ENCODE measurements at regions not wholly inside any gene's neighbourhood (a gene's known extent, or its start where the extent isn't known, plus 50 kb on each side); places are given as distances from the start of the nearest gene placed in this dataset.

DNA sequence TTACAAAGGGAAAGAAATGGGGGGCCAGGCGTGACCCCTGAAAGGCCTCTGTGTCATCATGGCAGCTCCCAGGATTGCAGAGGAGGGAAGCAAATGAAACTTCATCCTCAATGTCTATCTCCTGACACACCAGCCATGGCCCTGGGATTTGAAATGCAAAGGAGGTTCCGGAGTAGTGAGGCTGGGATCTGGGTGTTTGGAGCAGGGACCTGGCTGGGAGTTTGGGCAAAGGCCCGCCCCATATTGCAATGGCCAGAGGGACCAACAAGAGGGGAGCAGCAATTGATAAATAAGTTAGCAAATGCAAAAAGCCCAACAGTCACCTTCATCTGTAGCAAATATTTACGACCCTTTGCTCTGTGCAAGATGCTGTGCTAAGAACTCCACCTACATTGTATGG lies 77.7 kb upstream of the CCND1 start:
- DNase-seq: no peak
- Mint-ChIP-seq H3K27me3 (peaks cover 27 to 54% of the 10 kb centered on the region in 2 donors), H3K4me1 (ENCODE audit: low read depth in 2 of 2) (peaks cover 0 to 6% of the 10 kb centered on the region in 2 donors), H3K36me3 (ENCODE audit: insufficient read depth) (no peaks in the 10 kb centered on the region), H3K27ac (no peak overlapping the region), H3K4me3 (no peak overlapping the region), H3K9me3 (no peaks in the 10 kb centered on the region)
- ATAC-seq (replicated peaks): no peak

DNA sequence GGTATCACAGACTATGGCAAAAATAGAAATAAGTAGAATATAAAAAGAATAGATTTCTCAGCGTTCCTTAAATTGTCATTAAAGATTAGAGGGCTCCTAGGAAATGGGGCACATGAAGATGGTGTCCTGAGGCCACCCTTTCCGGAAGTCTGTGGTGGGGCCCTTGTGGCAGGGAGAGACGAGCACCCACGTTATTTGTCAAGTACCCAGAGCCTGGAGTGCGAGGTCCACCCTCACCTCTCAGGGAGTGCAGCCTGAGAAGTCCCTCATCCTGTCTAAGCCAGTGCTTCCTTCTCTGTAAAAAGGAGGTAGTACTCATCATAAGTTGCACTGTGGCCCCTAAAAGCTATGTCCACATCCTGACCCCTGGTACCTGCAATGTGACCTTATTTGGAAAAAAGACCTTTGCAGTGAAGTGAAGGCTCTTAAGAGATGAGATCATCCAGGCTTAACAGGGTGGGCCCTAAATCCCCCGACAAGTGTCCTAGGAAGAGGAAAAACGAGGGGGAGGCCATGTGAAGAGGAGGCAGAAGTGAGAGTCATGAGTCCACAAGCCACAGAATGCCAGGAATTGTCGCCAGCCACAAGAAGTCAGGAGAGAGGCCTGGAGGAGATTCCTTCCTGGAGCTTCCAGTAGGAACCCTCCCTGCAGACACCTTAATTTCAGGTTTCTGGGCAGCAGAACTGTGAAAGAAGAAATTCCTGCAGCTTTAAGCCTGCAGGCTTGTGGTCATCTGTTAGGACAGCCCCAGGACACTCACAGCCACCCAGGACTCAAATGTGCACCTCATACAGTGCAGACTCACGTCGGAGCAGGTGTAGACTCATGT lies 76.8 kb upstream of the CCND1 start:
- no peak overlapping the region for H3K4me3 Mint-ChIP-seq
- H3K27ac Mint-ChIP-seq: no peak overlapping the region
- H3K36me3 Mint-ChIP-seq (ENCODE audit: insufficient read depth): no peaks in the 10 kb centered on the region
- peaks cover 34 to 57% of the 10 kb centered on the region in 2 donors for H3K27me3 Mint-ChIP-seq
- no peak for ATAC-seq (replicated peaks)
- no peaks in the 10 kb centered on the region for H3K9me3 Mint-ChIP-seq
- no peak for DNase-seq
- no peaks in the 10 kb centered on the region for H3K4me1 Mint-ChIP-seq (ENCODE audit: low read depth in 2 of 2)

- no peak for ATAC-seq (replicated peaks)
- peaks cover 27 to 54% of the 10 kb centered on the region in 2 donors for H3K27me3 Mint-ChIP-seq
- no peak overlapping the region for H3K27ac Mint-ChIP-seq
- H3K4me1 Mint-ChIP-seq (ENCODE audit: low read depth in 2 of 2): no peaks in the 10 kb centered on the region
- no peaks in the 10 kb centered on the region for H3K36me3 Mint-ChIP-seq (ENCODE audit: insufficient read depth)
- H3K4me3 Mint-ChIP-seq: no peak overlapping the region
- no peak for DNase-seq
- no peaks in the 10 kb centered on the region for H3K9me3 Mint-ChIP-seq
These were observed 75.0 kb upstream of the CCND1 start for GRCh38 chr11:69566001-69566400.

DNA sequence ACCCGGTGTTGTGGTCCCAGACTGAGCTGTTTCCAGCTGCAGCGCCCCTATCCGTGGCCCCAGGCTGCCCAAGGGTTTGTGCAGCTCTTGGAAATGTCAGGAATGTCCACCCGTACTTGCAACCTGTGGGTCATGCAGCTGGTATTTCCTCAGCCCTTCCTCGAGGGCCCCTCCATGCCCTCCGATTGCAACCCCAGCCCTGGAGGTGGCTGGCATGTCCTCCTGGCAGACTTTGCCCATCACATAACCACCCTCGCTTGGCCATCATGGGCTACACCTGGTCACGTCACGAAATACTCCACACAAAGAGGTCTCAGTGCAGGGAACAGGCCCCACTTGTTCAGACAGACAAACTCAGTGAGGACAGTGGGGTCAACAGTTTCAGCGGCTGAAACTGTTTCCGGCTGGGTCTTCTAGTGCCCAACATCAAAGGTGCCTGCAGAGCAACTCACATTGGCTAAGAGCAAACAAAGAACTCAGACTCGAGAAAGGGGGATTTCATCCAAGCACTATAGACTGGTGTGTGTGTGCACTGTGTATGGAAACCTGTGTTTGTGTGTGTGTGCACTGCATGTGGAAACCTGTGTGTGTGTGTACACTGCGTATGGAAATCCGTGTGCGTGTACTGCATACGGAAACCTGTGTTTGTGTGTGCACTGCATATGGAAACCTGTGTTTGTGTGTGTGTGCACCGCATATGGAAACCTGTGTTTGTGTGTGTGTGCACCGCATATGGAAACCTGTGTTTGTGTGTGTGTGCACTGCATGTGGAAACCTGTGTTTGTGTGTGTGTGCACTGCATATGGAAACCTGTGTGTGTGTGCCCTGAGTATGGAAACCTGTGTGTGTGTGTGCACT lies 72.8 kb upstream of the CCND1 start:
- Mint-ChIP-seq H3K36me3 (ENCODE audit: insufficient read depth) (no peaks in the 10 kb centered on the region), H3K27me3 (peaks cover 28 to 52% of the 10 kb centered on the region in 2 donors), H3K4me3 (no peak overlapping the region), H3K9me3 (no peaks in the 10 kb centered on the region), H3K27ac (no peak overlapping the region), H3K4me1 (ENCODE audit: low read depth in 2 of 2) (peaks cover 0 to 1% of the 10 kb centered on the region in 2 donors)
- DNase-seq (no peak), ATAC-seq (replicated peaks) (no peak)

DNA sequence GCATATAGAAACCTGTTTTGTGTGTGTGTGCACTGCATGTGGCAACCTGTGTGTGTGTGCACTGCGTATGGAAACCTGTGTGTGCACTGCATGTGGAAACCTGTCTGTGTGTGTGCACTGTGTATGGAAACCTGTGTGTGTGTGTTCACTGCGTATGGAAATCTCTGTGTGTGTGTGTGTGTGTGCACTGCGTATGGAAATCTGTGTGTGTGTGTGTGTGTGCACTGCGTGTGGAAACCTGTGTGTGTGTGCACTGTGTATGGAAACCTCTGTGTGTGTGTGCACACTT lies 72.2 kb upstream of the CCND1 start:
- peaks cover 0 to 1% of the 10 kb centered on the region in 2 donors for H3K4me1 Mint-ChIP-seq (ENCODE audit: low read depth in 2 of 2)
- ATAC-seq (replicated peaks) (no peak), DNase-seq (no peak)
- no peaks in the 10 kb centered on the region for H3K9me3 Mint-ChIP-seq
- no peaks in the 10 kb centered on the region for H3K36me3 Mint-ChIP-seq (ENCODE audit: insufficient read depth)
- no peak overlapping the region for H3K4me3 Mint-ChIP-seq
- H3K27ac Mint-ChIP-seq: no peak overlapping the region
- H3K27me3 Mint-ChIP-seq: peaks cover 29 to 53% of the 10 kb centered on the region in 2 donors

GRCh38 chr11:69569306-69570200 lies 71.4 kb upstream of the CCND1 start:
- no peak for ATAC-seq (replicated peaks)
- H3K36me3 Mint-ChIP-seq (ENCODE audit: insufficient read depth): no peaks in the 10 kb centered on the region
- no peak overlapping the region for H3K4me3 Mint-ChIP-seq
- H3K27ac Mint-ChIP-seq: no peak overlapping the region
- H3K9me3 Mint-ChIP-seq: no peaks in the 10 kb centered on the region
- H3K4me1 Mint-ChIP-seq (ENCODE audit: low read depth in 2 of 2): peaks cover 0 to 1% of the 10 kb centered on the region in 2 donors
- peaks cover 23 to 45% of the 10 kb centered on the region in 2 donors for H3K27me3 Mint-ChIP-seq
- DNase-seq: no peak

GRCh38 chr11:69572233-69572860 lies 68.6 kb upstream of the CCND1 start:
- DNase-seq (no peak), ATAC-seq (replicated peaks) (no peak)
- Mint-ChIP-seq H3K36me3 (ENCODE audit: insufficient read depth) (no peaks in the 10 kb centered on the region), H3K27ac (no peak overlapping the region), H3K4me1 (ENCODE audit: low read depth in 2 of 2) (peaks cover 0 to 1% of the 10 kb centered on the region in 2 donors), H3K4me3 (no peak overlapping the region), H3K27me3 (peaks cover 31 to 70% of the 10 kb centered on the region in 2 donors), H3K9me3 (no peaks in the 10 kb centered on the region)

DNA sequence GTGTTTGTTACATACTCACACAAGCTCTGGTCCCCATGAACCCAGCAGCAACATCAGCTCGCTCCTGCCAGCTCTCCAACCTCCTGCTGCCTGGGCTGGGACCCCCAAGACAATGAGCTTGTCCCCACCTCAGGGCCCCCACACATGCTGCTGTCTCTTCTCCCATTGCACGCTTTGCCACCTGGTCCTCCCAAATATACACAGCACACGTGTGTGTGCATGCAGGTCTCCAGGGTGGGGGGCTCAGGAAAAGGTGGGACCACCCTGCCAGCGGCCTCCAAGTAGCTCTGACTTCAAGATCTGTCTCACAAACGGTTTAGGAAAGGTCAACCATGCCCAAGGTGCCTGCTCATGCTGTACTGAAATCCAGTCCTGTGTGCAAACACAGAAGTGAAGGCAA lies 68.1 kb upstream of the CCND1 start:
- no peak for DNase-seq
- peaks cover 31 to 75% of the 10 kb centered on the region in 2 donors for H3K27me3 Mint-ChIP-seq

GRCh38 chr11:69573761-69574607 lies 67.0 kb upstream of the CCND1 start:
- H3K27me3 Mint-ChIP-seq: peaks cover 27 to 70% of the 10 kb centered on the region in 2 donors
- H3K27ac Mint-ChIP-seq: no peak overlapping the region
- H3K9me3 Mint-ChIP-seq: no peaks in the 10 kb centered on the region
- H3K4me3 Mint-ChIP-seq: no peak overlapping the region
- H3K4me1 Mint-ChIP-seq (ENCODE audit: low read depth in 2 of 2): peaks cover 0 to 1% of the 10 kb centered on the region in 2 donors
- no peaks in the 10 kb centered on the region for H3K36me3 Mint-ChIP-seq (ENCODE audit: insufficient read depth)
- no peak for ATAC-seq (replicated peaks)
- DNase-seq: no peak

More for the DNA sequence above, 68.1 kb upstream of the CCND1 start:
- H3K27ac Mint-ChIP-seq: no peak overlapping the region
- no peak for ATAC-seq (replicated peaks)
- H3K4me3 Mint-ChIP-seq: no peak overlapping the region
- H3K4me1 Mint-ChIP-seq (ENCODE audit: low read depth in 2 of 2): peaks cover 0 to 1% of the 10 kb centered on the region in 2 donors
- no peaks in the 10 kb centered on the region for H3K9me3 Mint-ChIP-seq
- H3K36me3 Mint-ChIP-seq (ENCODE audit: insufficient read depth): no peaks in the 10 kb centered on the region

DNA sequence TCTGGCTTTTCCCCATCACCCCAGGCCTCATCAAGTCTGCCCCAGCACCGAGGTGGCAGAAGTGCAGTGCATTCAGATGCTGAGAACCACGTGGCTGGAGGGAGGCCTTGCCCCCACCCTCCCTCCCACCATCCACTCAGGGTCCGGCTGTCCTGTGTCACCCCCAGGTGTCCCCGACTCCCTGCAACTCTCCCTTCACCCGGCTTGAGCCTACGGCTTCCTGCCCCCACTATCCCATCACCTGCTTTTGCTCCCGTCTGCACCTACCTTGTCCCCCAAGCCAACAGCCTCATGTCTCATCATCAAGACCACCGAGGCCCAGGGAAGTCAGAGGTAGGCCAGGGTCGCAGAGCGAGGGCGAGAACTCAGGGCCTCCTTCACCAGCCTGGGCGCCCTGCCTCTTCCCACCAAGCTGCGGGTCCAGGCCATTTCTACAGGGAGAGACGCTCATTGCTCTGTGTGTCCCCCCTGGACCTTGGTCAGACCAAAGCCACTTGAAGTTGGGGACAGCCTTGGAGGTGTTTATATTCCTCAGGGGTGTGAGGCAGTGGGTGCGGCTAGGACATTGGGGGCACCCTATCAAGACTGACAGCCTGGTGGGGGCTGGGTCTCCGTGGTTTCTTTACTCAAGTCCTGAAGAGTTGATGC lies 66.2 kb upstream of the CCND1 start:
- ATAC-seq (replicated peaks): no peak
- Mint-ChIP-seq H3K4me3 (no peak overlapping the region), H3K4me1 (ENCODE audit: low read depth in 2 of 2) (peaks cover 0 to 1% of the 10 kb centered on the region in 2 donors), H3K9me3 (no peaks in the 10 kb centered on the region), H3K27me3 (peaks cover 23 to 63% of the 10 kb centered on the region in 2 donors), H3K36me3 (ENCODE audit: insufficient read depth) (no peaks in the 10 kb centered on the region), H3K27ac (no peak overlapping the region)
- no peak for DNase-seq

DNA sequence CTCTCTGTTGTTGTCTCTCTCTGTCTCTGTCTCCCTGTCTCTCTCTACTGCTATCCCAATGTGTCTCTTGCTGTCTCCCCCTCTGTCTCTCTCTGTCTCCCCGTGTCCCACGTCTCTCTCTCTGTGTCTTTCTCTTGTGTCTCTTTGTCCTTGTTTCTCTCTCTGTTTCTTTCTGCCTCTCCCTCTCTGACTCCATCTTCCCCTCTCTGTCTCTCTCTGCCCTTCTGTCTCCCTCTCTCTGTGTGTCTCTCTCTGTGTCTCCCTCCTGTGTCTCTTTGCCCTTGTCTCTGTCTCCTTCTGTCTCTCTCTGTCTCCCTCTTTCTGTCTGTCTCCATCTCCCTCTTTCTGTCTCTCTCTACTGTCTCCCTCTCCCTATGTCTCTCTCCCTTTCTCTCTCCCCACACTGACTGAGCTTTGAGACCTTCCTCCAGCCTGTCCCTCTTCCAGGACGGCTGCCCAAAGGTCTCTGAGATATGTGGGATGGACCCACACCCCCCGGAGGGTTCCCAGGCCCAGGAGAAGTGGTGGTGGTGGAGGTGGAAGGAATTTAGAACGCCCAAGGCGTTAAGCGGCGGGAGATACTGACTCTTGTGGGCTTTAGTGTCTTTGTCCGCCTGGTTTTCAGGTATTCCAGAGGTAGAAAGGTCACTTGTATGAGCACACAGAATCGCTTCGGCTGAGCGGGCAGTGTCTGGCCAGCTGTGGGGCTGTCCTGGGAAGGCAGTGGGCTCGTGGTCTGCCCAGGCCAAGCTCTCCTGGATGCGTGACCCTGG lies 65.5 kb upstream of the CCND1 start:
- DNase-seq (no peak), ATAC-seq (replicated peaks) (no peak)
- no peak overlapping the region for H3K4me3 Mint-ChIP-seq
- H3K27me3 Mint-ChIP-seq: peaks cover 23 to 57% of the 10 kb centered on the region in 2 donors
- H3K9me3 Mint-ChIP-seq: no peaks in the 10 kb centered on the region
- H3K36me3 Mint-ChIP-seq (ENCODE audit: insufficient read depth): no peaks in the 10 kb centered on the region
- peaks cover 0 to 1% of the 10 kb centered on the region in 2 donors for H3K4me1 Mint-ChIP-seq (ENCODE audit: low read depth in 2 of 2)
- no peak overlapping the region for H3K27ac Mint-ChIP-seq

Data from effector memory CD8-positive, alpha-beta T cell (primary cell).